CD14-positive monocyte (primary cell): ENCODE measurements at regions not wholly inside any gene's neighbourhood (a gene's known extent, or its start where the extent isn't known, plus 50 kb on each side); places are given as distances from the start of the nearest gene placed in this dataset.
"Not testable (repeated sequence)": the region's sequence is repeated elsewhere in the genome, so short reads cannot be mapped to it uniquely, and the experiment has no call there.

Experiments
- DNase-seq, 3 donors: peaks; one replicate each; pipeline ENCODE4 v3.0.0-alpha.2; 2011 to 2022
- H2AFZ ChIP-seq: 2 replicates; pipeline ENCODE4 v1.6.0; 2012; ENCODE audit warnings: mild to moderate bottlenecking, low read depth, low read length, inconsistent platforms; ENCODE audit not compliant: insufficient read depth, poor library complexity, severe bottlenecking
- H3K27ac ChIP-seq, 2 donors: 1 replicate in 1 of 2; 2 replicates in 1 of 2; pipeline ENCODE4 v1.5.1; 2012 to 2013; ENCODE audit warnings: low read length in 2 of 2, control low read depth in 1 of 2, inconsistent platforms in 1 of 2, low read depth in 1 of 2, mild to moderate bottlenecking in 1 of 2
- H3K27me3 ChIP-seq, 2 donors: one replicate each; pipeline versions ENCODE4 v1.6.0 to v1.6.1; 2011 to 2013; ENCODE audit warnings: low read length in 2 of 2; ENCODE audit not compliant: control insufficient read depth in 2 of 2, insufficient read depth in 2 of 2
- H3K36me3 ChIP-seq, 2 donors: replicated peaks in 1 of 2; 1 replicate in 1 of 2; 2 replicates in 1 of 2; pipeline versions ENCODE4 v1.5.1 to v1.6.1; 2012 to 2013; ENCODE audit warnings: low read length in 2 of 2, control low read depth in 1 of 2, inconsistent platforms in 1 of 2, mild to moderate bottlenecking in 1 of 2; ENCODE audit not compliant: insufficient read depth in 2 of 2, control insufficient read depth in 1 of 2
- H3K4me1 ChIP-seq, 2 donors: 1 replicate in 1 of 2; 2 replicates in 1 of 2; pipeline versions ENCODE4 v1.5.1 to v1.6.1; 2012 to 2013; ENCODE audit warnings: low read length in 2 of 2, control low read depth in 1 of 2, inconsistent platforms in 1 of 2, mild to moderate bottlenecking in 1 of 2, moderate library complexity in 1 of 2; ENCODE audit not compliant: insufficient read depth in 2 of 2, control insufficient read depth in 1 of 2
- H3K4me2 ChIP-seq: replicated peaks from 2 replicates; pipeline ENCODE3; 2012; ENCODE audit warnings: low read length, moderate library complexity, mild to moderate bottlenecking; ENCODE audit not compliant: poor library complexity, severe bottlenecking; ENCODE audit errors: extremely low read depth
- H3K4me3 ChIP-seq, 3 experiments: fragments of 200-600 bp in 1 of 3; sonication (generic) in 1 of 3; replicated peaks in 1 of 3; 1 replicate in 2 of 3; 2 replicates in 1 of 3; pipeline ENCODE4 v1.5.1; 2011 to 2013; ENCODE audit warnings: low read length in 3 of 3, mild to moderate bottlenecking in 3 of 3, control low read depth in 2 of 3, low read depth in 2 of 3, inconsistent platforms in 1 of 3, moderate library complexity in 1 of 3
- H3K79me2 ChIP-seq: 2 replicates; pipeline ENCODE4 v1.6.0; 2012; ENCODE audit warnings: mild to moderate bottlenecking, control low read depth, inconsistent platforms, low read length, moderate library complexity; ENCODE audit not compliant: insufficient read depth
- H3K9ac ChIP-seq: 2 replicates; pipeline ENCODE4 v1.6.0; 2017; ENCODE audit warnings: low read length, mild to moderate bottlenecking; ENCODE audit not compliant: insufficient read depth, poor library complexity, severe bottlenecking
- H3K9me3 ChIP-seq, 2 donors: replicated peaks in 1 of 2; 1 replicate in 1 of 2; 2 replicates in 1 of 2; pipeline versions ENCODE4 v1.5.1 to v1.6.1; 2012 to 2013; ENCODE audit warnings: low read length in 2 of 2, control low read depth in 1 of 2; ENCODE audit not compliant: control insufficient read depth in 1 of 2, insufficient read depth in 1 of 2
- H4K20me1 ChIP-seq: 2 replicates; pipeline ENCODE4 v1.6.0; 2012; ENCODE audit warnings: mild to moderate bottlenecking, low read length, control low read depth, moderate library complexity; ENCODE audit not compliant: insufficient read depth
- H3K27ac Mint-ChIP-seq, 7 donors: one replicate each; pipeline ENCODE4 v1.8.0; 2020; ENCODE audit warnings: mild to moderate bottlenecking in 7 of 7, mixed read lengths in 7 of 7, moderate library complexity in 6 of 7, inconsistent platforms in 2 of 7
- H3K27me3 Mint-ChIP-seq, 3 donors: one replicate each; pipeline ENCODE4 v1.8.0; 2021 to 2022; ENCODE audit warnings: low read depth in 3 of 3, mild to moderate bottlenecking in 3 of 3, mixed read lengths in 3 of 3, moderate library complexity in 3 of 3, inconsistent platforms in 1 of 3
- H3K36me3 Mint-ChIP-seq, 2 donors: one replicate each; pipeline ENCODE4 v1.8.0; 2020; ENCODE audit warnings: mixed read lengths in 2 of 2, inconsistent platforms in 1 of 2, mild to moderate bottlenecking in 1 of 2
- H3K4me1 Mint-ChIP-seq: one replicate; pipeline ENCODE4 v1.8.0; 2020; ENCODE audit warnings: mild to moderate bottlenecking, mixed read lengths
- H3K4me3 Mint-ChIP-seq, 2 donors: one replicate each; pipeline ENCODE4 v1.8.0; 2020; ENCODE audit warnings: mild to moderate bottlenecking in 2 of 2, mixed read lengths in 2 of 2, moderate library complexity in 1 of 2
- H3K9me3 Mint-ChIP-seq, 7 donors: one replicate each; pipeline ENCODE4 v1.8.0; 2020 to 2022; ENCODE audit warnings: mixed read lengths in 7 of 7, mild to moderate bottlenecking in 6 of 7, moderate library complexity in 6 of 7, inconsistent platforms in 2 of 7
- WGBS: methylation state at CpG from one replicate; pipeline ENCODE4 v1.1.5; 2013; ENCODE audit warnings: missing lambda C conversion rate; ENCODE audit not compliant: insufficient coverage; 5-methylcytosine and 5-hydroxymethylcytosine counted together
- intact Hi-C, 2 donors: fragments of 100-400 bp; cut with micrococcal nuclease; formaldehyde crosslinking; loops; one replicate each; pipeline versions ENCODE4 v1.15.0 to v1.15.1; 2023
- TF ChIP-seq, protein P1 (sequence below): fragments of 200-600 bp; IDR thresholded peaks from one replicate; pipeline ENCODE4 v1.8.0; 2022; ENCODE audit warnings: antibody characterized with exemption, mild to moderate bottlenecking

- no peaks in the 10 kb centered on the region for H3K79me2 ChIP-seq
- H3K4me1 Mint-ChIP-seq = no peaks in the 10 kb centered on the region
- intact Hi-C loops = no loop called here
- H3K27me3 Mint-ChIP-seq = peaks cover 0 to 3% (median 0%) of the 10 kb centered on the region in 3 donors
- H3K27me3 ChIP-seq = no peaks in the 10 kb centered on the region
- H3K9me3 ChIP-seq = no peaks in the 10 kb centered on the region
- H3K27ac ChIP-seq = no peak overlapping the region
- H3K4me1 ChIP-seq = no peaks in the 10 kb centered on the region
- H3K4me2 ChIP-seq = no peak overlapping the region
- TF ChIP-seq, protein P1, sequence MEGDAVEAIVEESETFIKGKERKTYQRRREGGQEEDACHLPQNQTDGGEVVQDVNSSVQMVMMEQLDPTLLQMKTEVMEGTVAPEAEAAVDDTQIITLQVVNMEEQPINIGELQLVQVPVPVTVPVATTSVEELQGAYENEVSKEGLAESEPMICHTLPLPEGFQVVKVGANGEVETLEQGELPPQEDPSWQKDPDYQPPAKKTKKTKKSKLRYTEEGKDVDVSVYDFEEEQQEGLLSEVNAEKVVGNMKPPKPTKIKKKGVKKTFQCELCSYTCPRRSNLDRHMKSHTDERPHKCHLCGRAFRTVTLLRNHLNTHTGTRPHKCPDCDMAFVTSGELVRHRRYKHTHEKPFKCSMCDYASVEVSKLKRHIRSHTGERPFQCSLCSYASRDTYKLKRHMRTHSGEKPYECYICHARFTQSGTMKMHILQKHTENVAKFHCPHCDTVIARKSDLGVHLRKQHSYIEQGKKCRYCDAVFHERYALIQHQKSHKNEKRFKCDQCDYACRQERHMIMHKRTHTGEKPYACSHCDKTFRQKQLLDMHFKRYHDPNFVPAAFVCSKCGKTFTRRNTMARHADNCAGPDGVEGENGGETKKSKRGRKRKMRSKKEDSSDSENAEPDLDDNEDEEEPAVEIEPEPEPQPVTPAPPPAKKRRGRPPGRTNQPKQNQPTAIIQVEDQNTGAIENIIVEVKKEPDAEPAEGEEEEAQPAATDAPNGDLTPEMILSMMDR = no peak
- H3K9ac ChIP-seq = no peak overlapping the region
- H3K36me3 Mint-ChIP-seq = no peaks in the 10 kb centered on the region
- no peak overlapping the region for H3K4me3 ChIP-seq
- WGBS = no CpG with 5 or more reads among the region's 3 CpGs
- H3K36me3 ChIP-seq = no peaks in the 10 kb centered on the region
- no peak overlapping the region for H3K27ac Mint-ChIP-seq
- H3K4me3 Mint-ChIP-seq = no peak overlapping the region
- no peak for DNase-seq
- no peak overlapping the region for H2AFZ ChIP-seq
- H4K20me1 ChIP-seq = no peaks in the 10 kb centered on the region
- peaks cover 0 to 6% (median 2%) of the 10 kb centered on the region in 7 donors for H3K9me3 Mint-ChIP-seq
Observed at GRCh38 chr14:27890259-27890658, 876.3 kb upstream of the FOXG1 start.

DNA sequence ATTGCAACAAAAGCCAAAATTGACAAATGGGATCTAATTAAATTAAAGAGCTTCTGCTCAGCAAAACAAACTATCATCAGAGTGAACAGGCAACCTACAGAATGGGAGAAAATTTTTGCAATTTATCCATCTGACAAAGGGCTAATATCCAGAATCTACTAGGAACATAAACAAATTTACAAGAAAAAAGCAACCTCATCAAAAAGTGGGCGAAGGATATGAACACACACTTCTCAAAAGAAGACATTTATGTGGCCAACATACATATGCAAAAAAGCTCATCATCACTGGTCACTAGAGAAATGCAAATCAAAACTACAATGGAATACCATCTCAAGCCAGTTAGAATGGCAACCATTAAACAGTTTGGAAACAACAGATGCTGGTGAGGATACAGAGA is 858.1 kb upstream of the FOXG1 start:
- H3K4me3 ChIP-seq, H3K4me1 Mint-ChIP-seq, H3K79me2 ChIP-seq, H3K4me3 Mint-ChIP-seq, H3K27ac Mint-ChIP-seq, H3K9me3 Mint-ChIP-seq, H3K36me3 Mint-ChIP-seq, H3K9me3 ChIP-seq, intact Hi-C loops, H3K36me3 ChIP-seq, H3K4me1 ChIP-seq, H3K27me3 Mint-ChIP-seq, H3K4me2 ChIP-seq, H3K27me3 ChIP-seq, DNase-seq, H4K20me1 ChIP-seq, H2AFZ ChIP-seq, H3K27ac ChIP-seq, H3K9ac ChIP-seq: not testable (repeated sequence)
- WGBS = 67% methylated on average over 1 of the region's 1 CpG
